ENCODE measurements at regions not wholly inside any gene's neighbourhood (a gene's known extent, or its start where the extent isn't known, plus 50 kb on each side); places are given as distances from the start of the nearest gene placed in this dataset.

GRCh38 chr18:61719671-61720070, 173.1 kb downstream of the RNF152 start:
- no peak overlapping the region for H3K4me3 Mint-ChIP-seq
- DNase-seq (ENCODE audit: low spot score in 2 of 2): no peak

GRCh38 chr18:61718944-61719343, 173.9 kb downstream of the RNF152 start:
- Mint-ChIP-seq H3K36me3 (ENCODE audit: insufficient read depth) (no peaks in the 10 kb centered on the region), H3K4me3 (no peak overlapping the region), H3K9me3 (peaks cover 7% of the 10 kb centered on the region), H3K4me1 (no peaks in the 10 kb centered on the region), H3K27ac (ENCODE audit: low read depth) (no peak overlapping the region), H3K27me3 (no peaks in the 10 kb centered on the region)
- DNase-seq (ENCODE audit: low spot score in 2 of 2) (no peak), ATAC-seq (replicated peaks; ENCODE audit: extremely low read depth, poor library complexity, severe bottlenecking) (no peak)

More at GRCh38 chr18:61719671-61720070, 173.1 kb downstream of the RNF152 start:
- H3K27me3 Mint-ChIP-seq: no peaks in the 10 kb centered on the region
- H3K4me1 Mint-ChIP-seq: no peaks in the 10 kb centered on the region
- H3K36me3 Mint-ChIP-seq (ENCODE audit: insufficient read depth): no peaks in the 10 kb centered on the region
- no peak overlapping the region for H3K27ac Mint-ChIP-seq (ENCODE audit: low read depth)
- no peak for ATAC-seq (replicated peaks; ENCODE audit: extremely low read depth, poor library complexity, severe bottlenecking)
- H3K9me3 Mint-ChIP-seq: peaks cover 7% of the 10 kb centered on the region

GRCh38 chr18:61714421-61714820, 178.4 kb downstream of the RNF152 start:
- DNase-seq (ENCODE audit: low spot score in 2 of 2) (no peak), ATAC-seq (replicated peaks; ENCODE audit: extremely low read depth, poor library complexity, severe bottlenecking) (no peak)
- no peak overlapping the region for H3K27ac Mint-ChIP-seq (ENCODE audit: low read depth)
- H3K36me3 Mint-ChIP-seq (ENCODE audit: insufficient read depth): no peaks in the 10 kb centered on the region
- H3K4me3 Mint-ChIP-seq: no peak overlapping the region
- H3K9me3 Mint-ChIP-seq: peaks cover 7% of the 10 kb centered on the region
- no peaks in the 10 kb centered on the region for H3K4me1 Mint-ChIP-seq
- no peaks in the 10 kb centered on the region for H3K27me3 Mint-ChIP-seq

- no peaks in the 10 kb centered on the region for H3K4me1 Mint-ChIP-seq
Measured at GRCh38 chr18:61713502-61713901, 179.3 kb downstream of the RNF152 start.

GRCh38 chr18:61710082-61710620, 182.7 kb downstream of the RNF152 start:
- Mint-ChIP-seq H3K27me3 (peaks cover 14% of the 10 kb centered on the region), H3K27ac (ENCODE audit: low read depth) (no peak overlapping the region), H3K36me3 (ENCODE audit: insufficient read depth) (no peaks in the 10 kb centered on the region), H3K4me1 (no peaks in the 10 kb centered on the region), H3K4me3 (no peak overlapping the region), H3K9me3 (no peaks in the 10 kb centered on the region)
- DNase-seq (ENCODE audit: low spot score in 2 of 2) (no peak), ATAC-seq (replicated peaks; ENCODE audit: extremely low read depth, poor library complexity, severe bottlenecking) (no peak)

More at GRCh38 chr18:61713502-61713901, 179.3 kb downstream of the RNF152 start:
- Mint-ChIP-seq H3K27me3 (no peaks in the 10 kb centered on the region), H3K9me3 (peaks cover under 1% of the 10 kb centered on the region), H3K36me3 (ENCODE audit: insufficient read depth) (no peaks in the 10 kb centered on the region), H3K27ac (ENCODE audit: low read depth) (no peak overlapping the region), H3K4me3 (no peak overlapping the region)
- ATAC-seq (replicated peaks; ENCODE audit: extremely low read depth, poor library complexity, severe bottlenecking) (no peak), DNase-seq (ENCODE audit: low spot score in 2 of 2) (no peak)

DNA sequence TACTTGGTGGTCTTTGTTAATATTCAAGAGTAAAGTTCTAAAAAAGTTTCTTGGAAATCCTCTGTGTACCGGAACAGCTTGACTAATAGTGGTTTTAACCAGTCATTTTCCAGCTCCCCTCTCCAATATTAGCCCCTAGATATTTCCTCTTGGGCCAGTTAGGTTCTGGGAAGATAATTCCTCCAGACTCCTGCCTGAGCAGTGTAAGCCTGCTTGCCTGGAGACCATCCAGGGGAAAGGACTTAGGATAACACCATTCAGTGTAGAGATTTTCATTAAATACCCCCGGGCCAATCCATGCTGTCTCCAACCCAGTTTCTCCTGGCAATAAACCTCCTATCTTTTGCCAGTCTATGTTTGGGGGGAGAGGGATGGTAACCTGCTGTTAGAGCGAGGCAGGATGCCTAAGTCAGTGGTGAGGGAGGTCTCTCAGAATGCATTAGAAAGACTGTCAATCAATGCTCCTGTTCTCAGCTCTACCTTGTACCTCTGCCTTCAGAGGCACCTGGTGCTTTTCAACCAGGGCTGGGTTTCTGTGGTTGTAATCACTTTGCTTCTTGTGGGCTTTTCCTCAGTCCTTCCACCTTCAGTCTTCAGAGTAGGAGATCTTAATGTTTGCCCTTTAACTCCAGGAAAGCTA, 186.4 kb downstream of the RNF152 start:
- ATAC-seq (replicated peaks; ENCODE audit: extremely low read depth, poor library complexity, severe bottlenecking): no peak
- Mint-ChIP-seq H3K4me3 (no peak overlapping the region), H3K27ac (ENCODE audit: low read depth) (no peak overlapping the region)

GRCh38 chr18:61703508-61703907, 189.3 kb downstream of the RNF152 start:
- no peaks in the 10 kb centered on the region for H3K36me3 Mint-ChIP-seq (ENCODE audit: insufficient read depth)
- peaks cover 14% of the 10 kb centered on the region for H3K27me3 Mint-ChIP-seq
- DNase-seq (ENCODE audit: low spot score in 2 of 2): no peak
- H3K9me3 Mint-ChIP-seq: no peaks in the 10 kb centered on the region
- no peak overlapping the region for H3K4me3 Mint-ChIP-seq
- H3K27ac Mint-ChIP-seq (ENCODE audit: low read depth): no peak overlapping the region
- no peak for ATAC-seq (replicated peaks; ENCODE audit: extremely low read depth, poor library complexity, severe bottlenecking)
- H3K4me1 Mint-ChIP-seq: no peaks in the 10 kb centered on the region

More for the DNA sequence above, 186.4 kb downstream of the RNF152 start:
- DNase-seq (ENCODE audit: low spot score in 2 of 2): no peak
- no peaks in the 10 kb centered on the region for H3K4me1 Mint-ChIP-seq
- H3K27me3 Mint-ChIP-seq: peaks cover 14% of the 10 kb centered on the region
- H3K36me3 Mint-ChIP-seq (ENCODE audit: insufficient read depth): no peaks in the 10 kb centered on the region
- no peaks in the 10 kb centered on the region for H3K9me3 Mint-ChIP-seq

- Mint-ChIP-seq H3K4me1 (no peaks in the 10 kb centered on the region), H3K36me3 (ENCODE audit: insufficient read depth) (no peaks in the 10 kb centered on the region), H3K9me3 (no peaks in the 10 kb centered on the region), H3K4me3 (no peak overlapping the region), H3K27ac (ENCODE audit: low read depth) (no peak overlapping the region), H3K27me3 (peaks cover 12% of the 10 kb centered on the region)
- DNase-seq (ENCODE audit: low spot score in 2 of 2) (no peak), ATAC-seq (replicated peaks; ENCODE audit: extremely low read depth, poor library complexity, severe bottlenecking) (no peak)
Measured at GRCh38 chr18:61702007-61702406, 190.8 kb downstream of the RNF152 start.

- Mint-ChIP-seq H3K27me3 (no peaks in the 10 kb centered on the region), H3K4me1 (no peaks in the 10 kb centered on the region), H3K9me3 (no peaks in the 10 kb centered on the region), H3K36me3 (ENCODE audit: insufficient read depth) (no peaks in the 10 kb centered on the region), H3K4me3 (no peak overlapping the region), H3K27ac (ENCODE audit: low read depth) (no peak overlapping the region)
- DNase-seq (ENCODE audit: low spot score in 2 of 2) (no peak), ATAC-seq (replicated peaks; ENCODE audit: extremely low read depth, poor library complexity, severe bottlenecking) (no peak)
Measured at GRCh38 chr18:61699397-61700110, 193.3 kb downstream of the RNF152 start.

DNA sequence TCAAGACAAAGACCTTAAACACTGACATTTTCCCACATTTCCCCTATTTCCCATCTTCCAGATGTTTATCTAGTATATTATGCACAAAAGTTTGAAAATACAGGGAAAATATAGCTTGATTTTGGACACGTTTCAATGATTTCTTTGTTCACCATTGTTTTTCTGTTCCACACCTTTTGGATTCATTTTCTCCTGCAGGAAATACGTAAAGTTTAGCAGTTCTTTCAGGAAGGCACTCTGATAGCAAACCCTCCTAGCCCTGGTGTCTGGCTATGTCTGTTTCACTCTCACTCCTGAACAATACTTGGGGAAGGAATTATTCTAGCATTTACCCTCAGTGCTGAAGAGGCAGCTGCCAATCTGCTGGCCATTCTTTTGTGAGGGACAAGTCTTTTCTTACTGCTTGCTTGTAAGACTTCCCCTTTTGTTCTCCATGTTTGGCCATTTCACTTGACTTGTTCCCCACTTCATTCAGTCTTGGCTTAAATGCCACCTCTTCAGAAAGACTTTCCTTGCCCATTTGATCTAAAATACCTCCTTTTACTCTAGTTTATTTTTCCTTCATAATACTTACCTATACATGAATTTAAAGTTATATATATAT, 195.4 kb downstream of the RNF152 start:
- no peak for DNase-seq (ENCODE audit: low spot score in 2 of 2)
- no peaks in the 10 kb centered on the region for H3K9me3 Mint-ChIP-seq
- no peaks in the 10 kb centered on the region for H3K36me3 Mint-ChIP-seq (ENCODE audit: insufficient read depth)
- H3K27me3 Mint-ChIP-seq: no peaks in the 10 kb centered on the region
- H3K4me1 Mint-ChIP-seq: no peaks in the 10 kb centered on the region
- no peak for ATAC-seq (replicated peaks; ENCODE audit: extremely low read depth, poor library complexity, severe bottlenecking)
- H3K4me3 Mint-ChIP-seq: no peak overlapping the region
- no peak overlapping the region for H3K27ac Mint-ChIP-seq (ENCODE audit: low read depth)

DNA sequence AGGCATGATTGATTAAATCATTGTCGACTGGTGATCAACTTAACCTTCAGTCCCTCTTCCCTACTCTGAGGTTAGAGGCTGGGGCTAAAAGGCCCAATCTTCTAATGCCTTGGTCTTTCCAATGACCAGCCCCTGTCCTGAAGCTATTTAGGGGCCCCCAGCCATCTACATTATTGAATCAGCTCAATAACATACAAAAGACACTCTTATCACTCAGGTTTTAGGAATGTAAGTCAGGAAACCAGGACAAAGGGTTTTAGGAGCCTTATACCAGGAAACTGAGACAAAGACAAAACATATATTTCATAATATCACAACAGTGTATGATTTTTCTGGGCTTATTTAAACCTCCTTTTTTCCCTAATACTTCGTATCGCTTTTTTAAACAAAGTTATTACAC, 198.6 kb downstream of the RNF152 start:
- no peaks in the 10 kb centered on the region for H3K36me3 Mint-ChIP-seq (ENCODE audit: insufficient read depth)
- ATAC-seq (replicated peaks; ENCODE audit: extremely low read depth, poor library complexity, severe bottlenecking): no peak
- DNase-seq (ENCODE audit: low spot score in 2 of 2): no peak
- H3K27ac Mint-ChIP-seq (ENCODE audit: low read depth): no peak overlapping the region
- no peak overlapping the region for H3K4me3 Mint-ChIP-seq
- H3K27me3 Mint-ChIP-seq: no peaks in the 10 kb centered on the region
- H3K4me1 Mint-ChIP-seq: no peaks in the 10 kb centered on the region
- no peaks in the 10 kb centered on the region for H3K9me3 Mint-ChIP-seq

GRCh38 chr18:61690418-61691138, 202.2 kb downstream of the RNF152 start:
- H3K27ac Mint-ChIP-seq (ENCODE audit: low read depth): no peak overlapping the region
- no peak for ATAC-seq (replicated peaks; ENCODE audit: extremely low read depth, poor library complexity, severe bottlenecking)
- DNase-seq (ENCODE audit: low spot score in 2 of 2): no peak
- H3K4me3 Mint-ChIP-seq: no peak overlapping the region
- no peaks in the 10 kb centered on the region for H3K9me3 Mint-ChIP-seq
- H3K36me3 Mint-ChIP-seq (ENCODE audit: insufficient read depth): no peaks in the 10 kb centered on the region
- peaks cover 8% of the 10 kb centered on the region for H3K27me3 Mint-ChIP-seq
- H3K4me1 Mint-ChIP-seq: no peaks in the 10 kb centered on the region

Data from central memory CD8-positive, alpha-beta T cell (primary cell).